K562 (cell line): ENCODE measurements at regions not wholly inside any gene's neighbourhood (a gene's known extent, or its start where the extent isn't known, plus 50 kb on each side); places are given as distances from the start of the nearest gene placed in this dataset.

Experiments used
- ATAC-seq: fragments of 200-7000 bp; cut with Tn5 transposase; 3 replicates; pipeline ENCODE4 v1.9.1; 2020; ENCODE audit warnings: moderate library complexity
- BruUV-seq: library from RNA; stranded (reverse); fragments of 400-500 nt; replicated peaks from 2 replicates; lab custom pipeline; 2021; lab: Mats Ljungman, UMichigan
- CTCF ChIA-PET: fragments of 300-600 bp; formaldehyde crosslinking; extraction: SDS; loops from one replicate; lab custom pipeline; 2021; ENCODE audit warnings: low intra/inter-chr PET ratio; lab: Yijun Ruan, JAX
- POLR2A ChIA-PET: fragments of 300-600, 350-650 bp; sonication (Branson Sonifier 250); formaldehyde crosslinking; extraction: SDS; loops from one replicate; lab custom pipeline; 2021; ENCODE audit warnings: antibody characterized with exemption, inconsistent platforms; lab: Yijun Ruan, JAX
- DNase-seq, 4 experiments: peaks; one replicate each; pipeline versions ENCODE4 v3.0.0 to v3.0.0-alpha.2; 2011 to 2018; ENCODE audit warnings: low spot score in 3 of 4, mixed read lengths in 3 of 4; ENCODE audit errors: extremely low read depth in 1 of 4
- FAIRE-seq: peaks from 2 replicates; lab custom pipeline; 2011; peaks lifted over from hg19 to GRCh38; lab: Jason Lieb, UNC
- H2AFZ ChIP-seq: 2 replicates; pipeline ENCODE4 v1.6.0; 2011; ENCODE audit warnings: low read depth, low read length, control low read depth, inconsistent platforms
- H3K27ac ChIP-seq: fragments of 200-600 bp; 3 replicates; pipeline ENCODE4 v1.8.0; 2011; ENCODE audit warnings: low read depth, mild to moderate bottlenecking, control low read depth, inconsistent platforms, low read length, moderate library complexity, mixed read lengths; ENCODE audit errors: extremely low read depth
- H3K27me3 ChIP-seq, 2 experiments: fragments of 300-600 bp in 1 of 2; 2 replicates in 1 of 2; 3 replicates in 1 of 2; pipeline versions ENCODE4 v1.6.0 to v1.8.0; 2011; ENCODE audit warnings: inconsistent platforms in 2 of 2, low read length in 2 of 2, mild to moderate bottlenecking in 1 of 2, mixed read lengths in 1 of 2, moderate library complexity in 1 of 2; ENCODE audit not compliant: control insufficient read depth in 2 of 2, insufficient read depth in 2 of 2
- H3K36me3 ChIP-seq: fragments of 300-600 bp; 3 replicates; pipeline ENCODE4 v1.8.0; 2011; ENCODE audit warnings: mild to moderate bottlenecking, low read length, inconsistent platforms; ENCODE audit not compliant: control insufficient read depth, insufficient read depth
- H3K4me1 ChIP-seq, 2 experiments: fragments of 200-600 bp in 1 of 2; replicated peaks in 1 of 2; 2 replicates in 1 of 2; 3 replicates in 1 of 2; pipeline versions ENCODE4 v1.5.1 to v1.8.0; 2011; ENCODE audit warnings: inconsistent platforms in 2 of 2, low read length in 2 of 2, mild to moderate bottlenecking in 1 of 2, mixed read lengths in 1 of 2, moderate library complexity in 1 of 2; ENCODE audit not compliant: control insufficient read depth in 2 of 2, insufficient read depth in 2 of 2
- H3K4me2 ChIP-seq: 2 replicates; pipeline ENCODE4 v1.6.1; 2011; ENCODE audit warnings: low read length, control low read depth, inconsistent platforms, mixed read lengths; ENCODE audit not compliant: insufficient read depth
- H3K4me3 ChIP-seq: fragments of 200-600 bp; sonication (generic), shearing (Covaris generic); 2 replicates; pipeline ENCODE4 v1.5.1; 2016; ENCODE audit warnings: control low read depth, inconsistent platforms
- H3K79me2 ChIP-seq: fragments of 200-600 bp; 3 replicates; pipeline ENCODE4 v1.8.0; 2011; ENCODE audit warnings: low read length, inconsistent platforms; ENCODE audit not compliant: control insufficient read depth, insufficient read depth
- H3K9ac ChIP-seq, 2 experiments: 2 replicates each; pipeline versions ENCODE4 v1.6.0 to v1.6.1; 2011; ENCODE audit warnings: low read depth in 2 of 2, low read length in 2 of 2, control low read depth in 1 of 2, inconsistent platforms in 1 of 2, mild to moderate bottlenecking in 1 of 2, mixed read lengths in 1 of 2; ENCODE audit not compliant: insufficient read depth in 1 of 2
- H3K9me1 ChIP-seq: one replicate; pipeline ENCODE4 v1.6.0; 2011; ENCODE audit warnings: inconsistent platforms, mild to moderate bottlenecking, low read length, moderate library complexity; ENCODE audit not compliant: control insufficient read depth, insufficient read depth
- H3K9me3 ChIP-seq: replicated peaks from 2 replicates; pipeline ENCODE4 v1.5.1; 2011; ENCODE audit warnings: low read depth, low read length, inconsistent platforms; ENCODE audit not compliant: control insufficient read depth, insufficient read depth
- H4K20me1 ChIP-seq: replicated peaks from 2 replicates; pipeline ENCODE4 v1.6.1; 2011; ENCODE audit warnings: low read length, inconsistent platforms, mixed read lengths; ENCODE audit not compliant: control insufficient read depth, insufficient read depth
- HNRNPUL1 ChIP-seq: fragments of 200-400 bp; formaldehyde crosslinking; IDR thresholded peaks from 2 replicates; pipeline ENCODE4 v1.6.1; 2017; ENCODE audit warnings: low read length
- HOXB6 ChIP-seq: fragments of 250-450 bp; sonication (Bioruptor Pico); IDR thresholded peaks from 2 replicates; pipeline ENCODE4 v1.5.1; 2022; ENCODE audit warnings: mild to moderate bottlenecking, borderline replicate concordance
- KLF6 ChIP-seq: fragments of 250-450 bp; sonication (Bioruptor Pico); IDR thresholded peaks from 2 replicates; pipeline ENCODE4 v1.4.0; 2020; ENCODE audit warnings: mild to moderate bottlenecking, moderate library complexity, borderline replicate concordance
- MXI1 ChIP-seq: IDR thresholded peaks from 2 replicates; pipeline ENCODE4 v1.6.1; 2011; ENCODE audit warnings: low read depth, mild to moderate bottlenecking, improper control_type of control experiment, low read length
- NCOA1 ChIP-seq: fragments of 450-650 bp; IDR thresholded peaks from 2 replicates; pipeline ENCODE4 v1.6.1; 2016; ENCODE audit warnings: low read depth
- NFIX ChIP-seq: fragments of 250-450 bp; sonication (Bioruptor Pico); IDR thresholded peaks from 2 replicates; pipeline ENCODE4 v1.4.0; 2020; ENCODE audit warnings: low read depth, mild to moderate bottlenecking, moderate library complexity
- NFRKB ChIP-seq: fragments of 450-650 bp; IDR thresholded peaks from 2 replicates; pipeline ENCODE4 v1.6.1; 2016; ENCODE audit warnings: low read depth
- PHF20 ChIP-seq: fragments of 450-650 bp; IDR thresholded peaks from 2 replicates; pipeline ENCODE4 v1.6.1; 2018; ENCODE audit not compliant: partially characterized antibody
- RBM14 ChIP-seq: fragments of 200-400 bp; formaldehyde crosslinking; IDR thresholded peaks from 2 replicates; pipeline ENCODE4 v1.6.1; 2018; ENCODE audit warnings: low read depth, mild to moderate bottlenecking, low read length, moderate library complexity, borderline replicate concordance; ENCODE audit not compliant: insufficient read depth
- SMARCB1 ChIP-seq: IDR thresholded peaks from 2 replicates; pipeline ENCODE4 v1.6.1; 2011; ENCODE audit warnings: improper control_type of control experiment, low read depth; ENCODE audit not compliant: insufficient read length
- XRCC3 ChIP-seq: fragments of 450-650 bp; IDR thresholded peaks from 2 replicates; pipeline ENCODE4 v1.6.1; 2017; ENCODE audit warnings: mild to moderate bottlenecking, moderate library complexity
- ZNF12 ChIP-seq: sonication (generic); formaldehyde crosslinking; IDR thresholded peaks from 2 replicates; pipeline ENCODE4 v1.4.0; 2020; ENCODE audit warnings: mild to moderate bottlenecking, missing genetic modification reagents
- ZNF324 ChIP-seq: fragments of 250-450 bp; sonication (Bioruptor Pico); IDR thresholded peaks from 2 replicates; pipeline ENCODE4 v1.4.0; 2020; ENCODE audit warnings: mild to moderate bottlenecking
- ZNF354B ChIP-seq: fragments of 250-450 bp; sonication (Bioruptor Pico); IDR thresholded peaks from 2 replicates; pipeline ENCODE4 v1.4.0; 2020
- ZZZ3 ChIP-seq: fragments of 450-650 bp; IDR thresholded peaks from 2 replicates; pipeline ENCODE4 v1.6.1; 2016; ENCODE audit warnings: antibody characterized with exemption, mild to moderate bottlenecking, moderate library complexity
- WGBS: fragments of 100-300 bp; shearing (Covaris generic); methylation state at CpG from one replicate; pipeline ENCODE4 v1.1.6; 2016; ENCODE audit warnings: low coverage, mixed read lengths; ENCODE audit not compliant: insufficient coverage; ENCODE audit errors: missing lambda C conversion rate; 5-methylcytosine and 5-hydroxymethylcytosine counted together
- in situ Hi-C: fragments of 300-500 bp; cut with MboI; formaldehyde crosslinking; loops from 4 replicates; pipeline ENCODE4 v1.15.0; 2018; ENCODE audit warnings: inconsistent platforms, mixed read lengths
- intact Hi-C: fragments of 100-400 bp; cut with micrococcal nuclease; formaldehyde crosslinking; loops from 2 replicates; pipeline ENCODE4 v1.14.2; 2022
- TF ChIP-seq, protein P1 (sequence below): sonication (generic); formaldehyde crosslinking; IDR thresholded peaks from 2 replicates; pipeline ENCODE4 v1.8.1; 2023; ENCODE audit warnings: missing genetic modification reagents, mild to moderate bottlenecking, borderline replicate concordance
- TF ChIP-seq, protein P2 (sequence below): fragments of 450-650 bp; IDR thresholded peaks from 2 replicates; pipeline ENCODE4 v1.6.1; 2014; ENCODE audit warnings: low read depth, mild to moderate bottlenecking, moderate library complexity, borderline replicate concordance
- TF ChIP-seq, protein P3 (sequence below): fragments of 450-650 bp; IDR thresholded peaks from 2 replicates; pipeline ENCODE4 v1.6.1; 2018; ENCODE audit warnings: mild to moderate bottlenecking, low read depth; ENCODE audit not compliant: partially characterized antibody

DNA sequence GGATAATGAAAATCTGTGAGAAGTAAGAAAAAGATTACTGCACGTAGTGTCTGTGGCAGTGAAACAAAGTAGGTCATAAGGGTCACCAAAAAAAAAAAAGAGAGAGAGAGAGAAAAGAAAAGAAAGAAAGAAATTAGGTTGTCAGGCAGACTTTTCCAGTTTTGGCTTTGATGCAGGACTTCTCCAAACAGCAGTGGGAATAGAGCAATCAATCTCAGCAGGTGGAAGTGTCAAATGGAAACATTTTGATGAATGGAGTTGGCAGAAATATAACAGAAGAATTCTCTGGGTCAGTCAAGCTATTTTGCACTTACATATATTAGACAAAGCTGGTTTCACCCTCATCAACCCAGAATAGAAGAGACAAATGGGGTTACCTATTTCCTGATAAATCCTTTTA, 745.8 kb downstream of the SLC6A15 start:
- ChIA-PET CTCF (no interaction called here), POLR2A (no interaction called here)
- H3K4me3 ChIP-seq, result no peak overlapping the region
- H2AFZ ChIP-seq, result no peak overlapping the region
- no peaks in the 10 kb centered on the region for H3K36me3 ChIP-seq
- in situ Hi-C loops (no loop called here), intact Hi-C loops (no loop called here)
- no peak overlapping the region for H3K9ac ChIP-seq
- no peaks in the 10 kb centered on the region for H4K20me1 ChIP-seq
- no peaks in the 10 kb centered on the region for H3K9me3 ChIP-seq
- H3K4me1 ChIP-seq, result no peaks in the 10 kb centered on the region
- FAIRE-seq, result no peak
- BruUV-seq, result no TSS peak
- no peak for DNase-seq
- no peak overlapping the region for H3K27ac ChIP-seq
- no CpG with 5 or more reads among the region's 1 CpG for WGBS
- H3K4me2 ChIP-seq, result no peak overlapping the region
- no peaks in the 10 kb centered on the region for H3K9me1 ChIP-seq
- no peaks in the 10 kb centered on the region for H3K27me3 ChIP-seq
- no peaks in the 10 kb centered on the region for H3K79me2 ChIP-seq
- no peak for ATAC-seq
- no peak for TF ChIP-seq NFRKB
- TF ChIP-seq XRCC3, result no peak
- no peak for TF ChIP-seq HNRNPUL1
- no peak for TF ChIP-seq ZZZ3
- no peak for TF ChIP-seq KLF6
- TF ChIP-seq SMARCB1, result no peak
- no peak for TF ChIP-seq NCOA1
- TF ChIP-seq MXI1, result no peak
- no peak for TF ChIP-seq HOXB6 (CRISPR knock-in tag)
- TF ChIP-seq PHF20, result no peak
- TF ChIP-seq ZNF324 (CRISPR knock-in tag), result no peak
- no peak for TF ChIP-seq ZNF12 (CRISPR knock-in tag)
- TF ChIP-seq ZNF354B, result no peak
- TF ChIP-seq RBM14, result no peak
- TF ChIP-seq, protein P1, sequence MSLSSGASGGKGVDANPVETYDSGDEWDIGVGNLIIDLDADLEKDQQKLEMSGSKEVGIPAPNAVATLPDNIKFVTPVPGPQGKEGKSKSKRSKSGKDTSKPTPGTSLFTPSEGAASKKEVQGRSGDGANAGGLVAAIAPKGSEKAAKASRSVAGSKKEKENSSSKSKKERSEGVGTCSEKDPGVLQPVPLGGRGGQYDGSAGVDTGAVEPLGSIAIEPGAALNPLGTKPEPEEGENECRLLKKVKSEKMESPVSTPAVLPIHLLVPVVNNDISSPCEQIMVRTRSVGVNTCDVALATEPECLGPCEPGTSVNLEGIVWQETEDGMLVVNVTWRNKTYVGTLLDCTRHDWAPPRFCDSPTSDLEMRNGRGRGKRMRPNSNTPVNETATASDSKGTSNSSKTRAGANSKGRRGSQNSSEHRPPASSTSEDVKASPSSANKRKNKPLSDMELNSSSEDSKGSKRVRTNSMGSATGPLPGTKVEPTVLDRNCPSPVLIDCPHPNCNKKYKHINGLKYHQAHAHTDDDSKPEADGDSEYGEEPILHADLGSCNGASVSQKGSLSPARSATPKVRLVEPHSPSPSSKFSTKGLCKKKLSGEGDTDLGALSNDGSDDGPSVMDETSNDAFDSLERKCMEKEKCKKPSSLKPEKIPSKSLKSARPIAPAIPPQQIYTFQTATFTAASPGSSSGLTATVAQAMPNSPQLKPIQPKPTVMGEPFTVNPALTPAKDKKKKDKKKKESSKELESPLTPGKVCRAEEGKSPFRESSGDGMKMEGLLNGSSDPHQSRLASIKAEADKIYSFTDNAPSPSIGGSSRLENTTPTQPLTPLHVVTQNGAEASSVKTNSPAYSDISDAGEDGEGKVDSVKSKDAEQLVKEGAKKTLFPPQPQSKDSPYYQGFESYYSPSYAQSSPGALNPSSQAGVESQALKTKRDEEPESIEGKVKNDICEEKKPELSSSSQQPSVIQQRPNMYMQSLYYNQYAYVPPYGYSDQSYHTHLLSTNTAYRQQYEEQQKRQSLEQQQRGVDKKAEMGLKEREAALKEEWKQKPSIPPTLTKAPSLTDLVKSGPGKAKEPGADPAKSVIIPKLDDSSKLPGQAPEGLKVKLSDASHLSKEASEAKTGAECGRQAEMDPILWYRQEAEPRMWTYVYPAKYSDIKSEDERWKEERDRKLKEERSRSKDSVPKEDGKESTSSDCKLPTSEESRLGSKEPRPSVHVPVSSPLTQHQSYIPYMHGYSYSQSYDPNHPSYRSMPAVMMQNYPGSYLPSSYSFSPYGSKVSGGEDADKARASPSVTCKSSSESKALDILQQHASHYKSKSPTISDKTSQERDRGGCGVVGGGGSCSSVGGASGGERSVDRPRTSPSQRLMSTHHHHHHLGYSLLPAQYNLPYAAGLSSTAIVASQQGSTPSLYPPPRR (CRISPR knock-in tag), result no peak
- TF ChIP-seq, protein P2, sequence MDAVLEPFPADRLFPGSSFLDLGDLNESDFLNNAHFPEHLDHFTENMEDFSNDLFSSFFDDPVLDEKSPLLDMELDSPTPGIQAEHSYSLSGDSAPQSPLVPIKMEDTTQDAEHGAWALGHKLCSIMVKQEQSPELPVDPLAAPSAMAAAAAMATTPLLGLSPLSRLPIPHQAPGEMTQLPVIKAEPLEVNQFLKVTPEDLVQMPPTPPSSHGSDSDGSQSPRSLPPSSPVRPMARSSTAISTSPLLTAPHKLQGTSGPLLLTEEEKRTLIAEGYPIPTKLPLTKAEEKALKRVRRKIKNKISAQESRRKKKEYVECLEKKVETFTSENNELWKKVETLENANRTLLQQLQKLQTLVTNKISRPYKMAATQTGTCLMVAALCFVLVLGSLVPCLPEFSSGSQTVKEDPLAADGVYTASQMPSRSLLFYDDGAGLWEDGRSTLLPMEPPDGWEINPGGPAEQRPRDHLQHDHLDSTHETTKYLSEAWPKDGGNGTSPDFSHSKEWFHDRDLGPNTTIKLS, result no peak
- TF ChIP-seq NFIX (CRISPR knock-in tag), result no peak
- TF ChIP-seq, protein P3, sequence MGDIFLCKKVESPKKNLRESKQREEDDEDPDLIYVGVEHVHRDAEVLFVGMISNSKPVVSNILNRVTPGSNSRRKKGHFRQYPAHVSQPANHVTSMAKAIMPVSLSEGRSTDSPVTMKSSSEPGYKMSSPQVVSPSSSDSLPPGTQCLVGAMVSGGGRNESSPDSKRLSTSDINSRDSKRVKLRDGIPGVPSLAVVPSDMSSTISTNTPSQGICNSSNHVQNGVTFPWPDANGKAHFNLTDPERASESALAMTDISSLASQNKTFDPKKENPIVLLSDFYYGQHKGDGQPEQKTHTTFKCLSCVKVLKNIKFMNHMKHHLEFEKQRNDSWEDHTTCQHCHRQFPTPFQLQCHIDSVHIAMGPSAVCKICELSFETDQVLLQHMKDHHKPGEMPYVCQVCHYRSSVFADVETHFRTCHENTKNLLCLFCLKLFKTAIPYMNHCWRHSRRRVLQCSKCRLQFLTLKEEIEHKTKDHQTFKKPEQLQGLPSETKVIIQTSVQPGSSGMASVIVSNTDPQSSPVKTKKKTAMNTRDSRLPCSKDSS, result no peak
